ENCODE measurements at regions not wholly inside any gene's neighbourhood (a gene's known extent, or its start where the extent isn't known, plus 50 kb on each side); places are given as distances from the start of the nearest gene placed in this dataset.

GRCh38 chrX:125029131-125029530, 290.5 kb upstream of the TEX13C start:
- TF ChIP-seq CTCF (conservative IDR thresholded peaks at IDR 0.05 in 1 of 2, IDR thresholded peaks at IDR 0.05 in 1 of 2; ENCODE audit: low read depth in 1 of 2, low read length in 2 of 2) (no peak), EZH2 (IDR thresholded peaks at IDR 0.05; ENCODE audit: low read length, missing control alignments) (no peak)

Data from fibroblast of lung (primary cell).